ENCODE measurements at regions not wholly inside any gene's neighbourhood (a gene's known extent, or its start where the extent isn't known, plus 50 kb on each side); places are given as distances from the start of the nearest gene placed in this dataset.
"Not testable (repeated sequence)": the region's sequence is repeated elsewhere in the genome, so short reads cannot be mapped to it uniquely, and the experiment has no call there.

DNA sequence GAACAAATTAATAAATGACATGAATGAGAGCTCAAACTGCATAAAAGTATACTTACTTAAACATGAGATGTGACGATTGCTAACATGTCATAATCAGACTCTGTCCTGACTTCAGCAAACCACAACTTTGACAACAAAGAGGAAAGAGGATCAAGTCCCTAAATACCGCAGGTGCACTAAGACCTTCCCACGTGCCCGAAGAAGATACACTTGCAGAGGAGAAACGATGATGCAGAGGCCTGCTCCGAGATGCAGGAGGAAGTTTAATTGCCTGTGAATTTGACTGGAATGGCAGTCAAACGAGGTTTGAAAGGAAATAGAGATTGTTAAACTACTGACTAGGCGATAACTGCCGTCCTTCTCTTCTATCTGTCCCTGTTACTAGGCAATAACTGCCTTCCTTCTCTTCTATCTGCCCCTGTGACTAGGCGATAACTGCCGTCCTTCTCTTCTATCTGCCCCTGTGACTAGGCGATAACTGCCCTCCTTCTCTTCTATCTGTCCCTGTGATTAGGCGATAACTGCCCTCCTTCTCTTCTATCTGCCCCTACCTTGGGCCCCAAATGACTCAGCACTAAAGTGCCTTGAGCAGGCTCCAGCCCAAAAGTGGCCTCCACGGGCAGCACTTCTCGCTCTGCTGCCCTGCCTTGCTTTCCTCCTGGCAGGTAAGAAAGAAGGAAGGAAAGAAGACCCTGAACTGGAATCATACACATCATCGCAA lies 2226.0 kb upstream of the DEFB115 start:
- CTCF ChIA-PET; H3K4me1 Mint-ChIP-seq (ENCODE audit: low read depth); H3K27me3 Mint-ChIP-seq: not testable (repeated sequence)

DNA sequence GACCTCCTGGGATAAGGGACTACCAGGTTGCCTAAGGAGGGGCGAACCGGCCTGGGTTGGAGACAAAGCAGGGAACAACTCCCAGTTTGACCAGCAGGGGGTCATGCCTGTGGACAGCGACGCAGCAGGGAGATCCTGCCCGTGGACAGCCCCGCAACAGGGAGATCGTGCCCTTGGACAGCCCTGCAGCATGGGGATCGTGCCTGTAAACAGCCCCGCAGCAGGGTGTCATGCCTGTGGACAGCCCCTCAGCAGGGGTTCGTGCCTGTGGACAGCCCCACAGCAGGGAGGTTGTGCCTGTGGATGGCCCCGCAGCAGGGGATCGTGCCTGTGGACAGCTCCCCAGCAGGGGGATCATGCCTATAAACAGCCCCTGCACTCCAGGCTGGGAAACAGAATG lies 2213.2 kb upstream of the DEFB115 start:
- H3K9me3 Mint-ChIP-seq, result peaks cover 17% of the 10 kb centered on the region
- H3K36me3 Mint-ChIP-seq; H3K4me3 Mint-ChIP-seq; H3K27ac Mint-ChIP-seq; H3K4me1 Mint-ChIP-seq (ENCODE audit: low read depth); intact Hi-C loops (cut with micrococcal nuclease); POLR2A ChIA-PET; H3K27me3 Mint-ChIP-seq; CTCF ChIA-PET: not testable (repeated sequence)
- DNase-seq, result peak; percentile 9

More for the DNA sequence above, 2226.0 kb upstream of the DEFB115 start:
- H3K4me3 Mint-ChIP-seq; DNase-seq; POLR2A ChIA-PET; H3K27ac Mint-ChIP-seq; H3K36me3 Mint-ChIP-seq; intact Hi-C loops (cut with micrococcal nuclease): not testable (repeated sequence)
- peaks cover 27% of the 10 kb centered on the region for H3K9me3 Mint-ChIP-seq

DNA sequence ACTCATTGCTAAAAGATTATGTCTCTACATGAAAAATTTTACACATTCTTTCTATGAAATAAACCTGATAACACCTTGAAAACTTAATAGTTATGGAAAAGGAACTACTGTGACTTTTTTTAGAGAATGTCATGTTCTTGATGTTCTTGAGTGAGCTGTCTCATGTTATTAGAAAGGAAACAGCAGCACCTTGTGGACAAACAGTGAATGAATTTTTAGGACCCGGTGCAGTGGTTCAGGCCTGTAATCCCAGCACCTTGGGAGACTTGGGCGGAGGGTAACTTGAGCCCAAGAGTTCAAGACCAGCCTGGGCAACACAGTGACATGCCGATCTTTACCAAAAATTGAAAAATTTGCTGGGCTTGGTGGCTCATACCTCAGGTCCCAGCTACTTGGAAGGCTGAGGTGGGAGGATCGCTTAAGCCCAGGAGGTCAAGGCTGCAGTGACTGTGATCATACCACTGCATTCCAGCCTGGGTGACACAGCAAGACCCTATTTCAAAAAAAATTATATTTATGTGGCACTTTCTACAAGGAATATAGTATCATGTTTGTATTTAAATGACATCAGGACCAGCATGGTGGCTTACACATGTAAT lies 2207.4 kb upstream of the DEFB115 start:
- POLR2A ChIA-PET, H3K4me3 Mint-ChIP-seq, CTCF ChIA-PET: not testable (repeated sequence)

DNA sequence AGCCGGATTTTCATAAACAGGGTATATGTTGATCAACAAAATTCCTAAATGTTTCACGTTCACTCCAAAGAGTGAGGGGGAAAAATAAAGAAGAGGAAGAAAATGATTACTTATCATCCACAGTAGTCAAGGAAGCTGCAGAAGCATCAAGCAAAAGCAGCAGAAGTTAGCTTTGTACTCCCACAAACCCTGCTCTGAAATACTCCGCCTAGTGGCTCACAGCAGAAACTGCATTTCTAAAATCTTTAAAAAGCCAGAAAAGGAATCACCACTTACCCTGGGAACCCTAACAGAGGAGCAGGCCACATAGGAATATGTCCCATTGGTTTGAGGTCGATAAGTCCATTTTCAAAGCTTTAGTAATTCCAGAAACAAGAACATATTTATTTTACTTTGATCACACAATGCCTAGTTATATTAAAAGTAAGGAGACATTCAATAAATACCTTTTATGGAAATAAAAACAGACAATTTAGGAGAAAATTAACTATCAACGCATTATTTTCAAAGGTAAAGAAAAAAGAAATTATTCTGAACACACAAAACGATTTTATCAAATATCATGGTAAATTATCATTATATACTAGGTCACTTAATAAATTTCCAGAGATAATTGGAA lies 2199.5 kb upstream of the DEFB115 start:
- intact Hi-C loops (cut with micrococcal nuclease); H3K4me3 Mint-ChIP-seq; DNase-seq; H3K4me1 Mint-ChIP-seq (ENCODE audit: low read depth); H3K27me3 Mint-ChIP-seq; H3K27ac Mint-ChIP-seq; POLR2A ChIA-PET; H3K36me3 Mint-ChIP-seq: not testable (repeated sequence)
- H3K9me3 Mint-ChIP-seq, result peaks cover 26% of the 10 kb centered on the region
- CTCF ChIA-PET, result interaction anchor here (0.7 kb wide), 1 partner anchor 174 kb away, joined by 3 read pairs; no protein-coding TSS in a partner anchor

More for the DNA sequence above, 2207.4 kb upstream of the DEFB115 start:
- H3K27ac Mint-ChIP-seq; H3K36me3 Mint-ChIP-seq; H3K4me1 Mint-ChIP-seq (ENCODE audit: low read depth); H3K27me3 Mint-ChIP-seq; DNase-seq; intact Hi-C loops (cut with micrococcal nuclease): not testable (repeated sequence)
- H3K9me3 Mint-ChIP-seq, result peaks cover 17% of the 10 kb centered on the region

DNA sequence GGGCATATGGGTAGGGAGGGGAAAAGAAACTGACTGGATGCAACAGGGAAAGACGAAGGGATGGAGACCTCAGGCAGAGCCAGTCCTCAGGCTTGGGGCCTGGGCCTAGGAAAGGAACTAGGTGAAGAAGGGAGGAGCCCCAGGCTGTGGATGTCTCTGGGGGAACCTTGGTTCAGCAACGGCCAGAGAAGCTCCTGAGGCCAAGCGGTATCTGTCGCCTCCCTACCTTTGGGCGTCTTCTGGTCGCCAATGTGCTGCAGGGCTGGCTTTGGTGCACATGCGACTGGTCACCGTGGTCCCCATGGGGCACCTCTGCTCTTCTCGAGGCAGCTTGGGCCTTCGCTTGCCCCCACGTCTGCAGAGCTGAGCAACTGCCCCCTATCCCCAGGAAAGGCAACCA lies 2195.0 kb upstream of the DEFB115 start:
- DNase-seq; POLR2A ChIA-PET; H3K4me3 Mint-ChIP-seq; intact Hi-C loops (cut with micrococcal nuclease); H3K27ac Mint-ChIP-seq; CTCF ChIA-PET; H3K4me1 Mint-ChIP-seq (ENCODE audit: low read depth); H3K27me3 Mint-ChIP-seq; H3K36me3 Mint-ChIP-seq: not testable (repeated sequence)
- H3K9me3 Mint-ChIP-seq, result peaks cover 46% of the 10 kb centered on the region

DNA sequence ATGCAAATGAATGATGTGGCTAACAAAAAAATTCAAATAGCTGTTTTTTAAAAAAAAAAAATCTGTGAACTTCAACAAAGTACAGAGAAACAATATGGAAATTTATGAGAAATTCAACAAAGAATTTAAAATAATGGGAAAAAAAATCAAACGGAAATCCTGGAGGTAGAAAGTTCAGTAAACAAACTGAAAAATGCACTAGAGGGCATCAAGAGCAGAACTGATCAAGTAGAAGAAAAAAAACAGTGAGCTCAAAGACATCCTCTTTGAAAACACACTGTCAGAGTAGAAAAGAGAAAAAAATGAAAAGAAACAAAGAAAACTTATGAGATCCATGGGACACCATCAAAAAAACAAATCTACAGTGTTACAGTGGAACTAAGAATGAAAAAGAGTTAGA lies 2191.1 kb upstream of the DEFB115 start:
- intact Hi-C loops (cut with micrococcal nuclease); H3K4me1 Mint-ChIP-seq (ENCODE audit: low read depth); DNase-seq; H3K4me3 Mint-ChIP-seq; POLR2A ChIA-PET; CTCF ChIA-PET; H3K27ac Mint-ChIP-seq; H3K27me3 Mint-ChIP-seq; H3K36me3 Mint-ChIP-seq: not testable (repeated sequence)
- H3K9me3 Mint-ChIP-seq, result peaks cover 42% of the 10 kb centered on the region

DNA sequence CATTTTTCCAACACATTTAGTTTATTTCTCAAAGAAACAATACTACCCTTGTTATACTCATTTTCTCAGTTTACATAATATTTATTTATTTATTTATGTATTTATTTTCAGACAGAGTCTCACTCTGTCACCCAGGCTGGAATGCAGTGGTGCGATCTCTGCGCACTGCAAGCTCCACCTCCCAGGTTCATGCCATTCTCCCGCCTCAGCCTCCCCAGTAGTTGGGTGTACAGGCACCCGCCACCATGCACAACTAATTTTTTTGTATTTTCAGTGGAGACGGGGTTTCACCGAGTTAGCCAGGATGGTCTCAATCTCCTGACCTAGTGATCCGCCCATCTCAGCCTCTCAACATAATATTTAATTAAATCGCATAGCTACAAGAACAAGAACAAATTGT lies 2183.8 kb upstream of the DEFB115 start:
- peaks cover 15% of the 10 kb centered on the region for H3K9me3 Mint-ChIP-seq
- POLR2A ChIA-PET; H3K36me3 Mint-ChIP-seq; H3K27ac Mint-ChIP-seq; H3K4me1 Mint-ChIP-seq (ENCODE audit: low read depth); H3K4me3 Mint-ChIP-seq; H3K27me3 Mint-ChIP-seq; DNase-seq; CTCF ChIA-PET; intact Hi-C loops (cut with micrococcal nuclease): not testable (repeated sequence)

DNA sequence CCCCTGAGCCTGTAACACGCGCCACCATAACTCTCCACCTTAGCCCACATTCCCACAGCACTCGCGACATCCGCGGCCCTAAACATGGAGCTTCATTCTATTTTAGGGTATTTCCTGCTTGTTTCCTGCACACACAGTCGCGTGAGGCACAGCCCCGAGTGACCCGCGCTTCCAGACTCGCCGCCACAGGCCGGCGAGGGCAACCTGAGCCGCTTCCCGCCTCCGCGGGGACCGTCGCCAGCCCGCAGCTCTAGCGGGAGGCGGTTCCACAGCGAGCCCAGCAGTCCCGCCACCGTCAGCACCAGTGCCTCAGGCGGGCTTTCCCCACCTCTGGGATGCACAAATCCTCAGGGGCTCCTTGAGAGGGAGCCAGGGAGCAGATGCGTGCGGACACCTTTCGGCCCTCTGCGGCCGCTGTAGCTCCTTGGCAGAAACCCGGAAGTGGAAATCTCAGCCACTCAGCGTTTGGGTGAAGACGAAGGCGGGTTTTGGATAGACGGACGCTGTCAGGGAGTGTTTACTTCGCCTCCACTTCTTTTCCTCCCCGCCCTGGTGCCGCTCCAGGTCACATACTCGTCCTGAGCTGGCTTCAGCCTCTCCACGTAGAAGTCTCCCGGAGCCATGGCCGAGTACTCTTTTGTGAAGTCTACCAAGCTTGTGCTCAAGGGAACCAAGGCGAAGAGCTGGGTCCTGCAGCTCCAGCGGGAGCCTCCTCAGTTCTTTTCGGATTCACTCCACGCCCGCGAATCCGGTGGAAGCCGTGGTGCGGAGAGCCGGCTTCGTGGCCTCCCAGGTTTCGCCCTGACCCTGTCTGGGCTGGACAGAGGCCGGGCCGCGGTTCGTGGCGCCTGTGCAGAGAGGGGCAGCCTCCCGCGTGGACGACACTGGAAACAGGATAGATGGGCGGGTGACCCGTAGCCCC lies 2177.4 kb upstream of the DEFB115 start:
- CTCF ChIA-PET, result no interaction called here

DNA sequence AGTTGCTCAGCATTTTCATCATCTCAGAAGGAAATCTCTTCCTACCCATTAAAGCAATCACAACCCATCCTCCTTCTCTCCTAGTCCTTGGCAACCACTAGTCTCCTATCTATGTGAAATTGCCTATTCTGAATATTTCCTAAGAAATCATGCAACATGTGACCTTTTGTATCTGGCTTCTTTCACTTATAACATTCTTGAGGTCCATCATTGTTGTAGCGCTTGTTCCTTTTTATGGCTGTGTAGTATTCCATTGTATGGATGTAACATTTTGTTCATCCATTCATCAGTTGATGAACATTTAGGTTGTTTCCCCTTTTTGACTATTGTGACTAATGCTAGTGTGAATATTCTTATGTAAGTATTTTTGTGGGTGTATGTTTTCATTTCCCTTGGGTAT lies 2175.8 kb upstream of the DEFB115 start:
- H3K27ac Mint-ChIP-seq; intact Hi-C loops (cut with micrococcal nuclease); CTCF ChIA-PET; POLR2A ChIA-PET; H3K27me3 Mint-ChIP-seq; DNase-seq; H3K4me1 Mint-ChIP-seq (ENCODE audit: low read depth); H3K36me3 Mint-ChIP-seq; H3K4me3 Mint-ChIP-seq: not testable (repeated sequence)
- peaks cover 33% of the 10 kb centered on the region for H3K9me3 Mint-ChIP-seq

More for the DNA sequence above, 2177.4 kb upstream of the DEFB115 start:
- Mint-ChIP-seq H3K27ac (no peak overlapping the region), H3K4me3 (peak overlapping the region; percentile 52), H3K9me3 (peaks cover 27% of the 10 kb centered on the region), H3K36me3 (peaks cover 1% of the 10 kb centered on the region), H3K27me3 (no peaks in the 10 kb centered on the region), H3K4me1 (ENCODE audit: low read depth) (no peaks in the 10 kb centered on the region)
- DNase-seq, result peak; percentile 54
- intact Hi-C loops (cut with micrococcal nuclease), result no loop called here
- POLR2A ChIA-PET, result no interaction called here

DNA sequence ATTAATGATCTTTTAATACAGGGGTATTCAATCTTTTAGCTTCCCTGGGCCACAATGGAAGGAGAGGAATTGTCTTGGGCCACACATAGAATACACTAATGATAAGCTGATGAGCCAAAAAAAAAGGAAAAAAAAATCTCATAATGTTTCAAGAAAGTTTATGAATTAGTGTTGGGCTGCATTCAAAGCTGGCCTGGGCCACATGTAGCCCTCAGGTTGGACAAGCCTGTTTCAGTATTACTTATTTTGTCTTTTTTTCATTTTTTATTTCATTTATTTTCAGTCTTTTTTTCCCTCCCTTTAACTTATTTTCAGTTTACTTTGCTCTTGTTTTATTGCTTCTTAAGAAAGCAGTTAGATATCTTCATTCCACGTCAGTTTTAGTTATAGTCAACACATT lies 2171.8 kb upstream of the DEFB115 start:
- peaks cover 1% of the 10 kb centered on the region for H3K36me3 Mint-ChIP-seq
- H3K27me3 Mint-ChIP-seq, result no peaks in the 10 kb centered on the region
- no peak for DNase-seq
- ChIA-PET CTCF (no interaction called here), POLR2A (no interaction called here)
- intact Hi-C loops (cut with micrococcal nuclease), result no loop called here
- H3K27ac Mint-ChIP-seq, result no peak overlapping the region
- no peaks in the 10 kb centered on the region for H3K4me1 Mint-ChIP-seq (ENCODE audit: low read depth)
- H3K9me3 Mint-ChIP-seq, result peaks cover 35% of the 10 kb centered on the region
- H3K4me3 Mint-ChIP-seq, result no peak overlapping the region

DNA sequence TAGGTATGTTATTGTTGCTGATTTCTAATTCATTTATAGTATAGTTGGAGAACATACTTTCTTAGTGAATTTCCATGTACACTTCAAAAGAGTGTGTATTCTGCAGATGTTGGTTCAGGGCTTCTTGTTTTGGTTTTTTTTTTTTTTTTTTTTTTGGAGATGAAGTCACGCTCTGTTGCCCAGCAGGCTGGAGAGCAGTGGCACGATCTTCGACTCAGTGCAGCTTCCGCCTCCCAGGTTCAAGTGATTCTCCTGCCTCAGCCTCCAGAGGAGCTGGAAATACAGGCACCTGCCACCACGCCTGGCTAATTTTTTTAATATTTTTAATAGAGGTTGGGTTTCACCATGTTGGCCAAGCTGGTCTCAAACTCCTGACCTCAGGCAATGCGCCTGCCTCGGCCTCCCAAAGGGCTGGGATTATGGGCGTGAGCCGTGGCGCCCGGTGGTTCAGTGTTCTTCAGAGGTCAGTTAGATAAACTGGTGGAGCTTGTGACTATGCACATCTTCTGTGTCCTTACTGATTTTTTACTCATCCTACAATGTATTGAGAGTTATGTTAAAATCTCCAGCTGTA lies 2171.2 kb upstream of the DEFB115 start:
- H3K4me3 Mint-ChIP-seq; H3K4me1 Mint-ChIP-seq (ENCODE audit: low read depth); POLR2A ChIA-PET; CTCF ChIA-PET; intact Hi-C loops (cut with micrococcal nuclease); DNase-seq; H3K36me3 Mint-ChIP-seq; H3K27me3 Mint-ChIP-seq; H3K27ac Mint-ChIP-seq: not testable (repeated sequence)
- H3K9me3 Mint-ChIP-seq, result peaks cover 35% of the 10 kb centered on the region

DNA sequence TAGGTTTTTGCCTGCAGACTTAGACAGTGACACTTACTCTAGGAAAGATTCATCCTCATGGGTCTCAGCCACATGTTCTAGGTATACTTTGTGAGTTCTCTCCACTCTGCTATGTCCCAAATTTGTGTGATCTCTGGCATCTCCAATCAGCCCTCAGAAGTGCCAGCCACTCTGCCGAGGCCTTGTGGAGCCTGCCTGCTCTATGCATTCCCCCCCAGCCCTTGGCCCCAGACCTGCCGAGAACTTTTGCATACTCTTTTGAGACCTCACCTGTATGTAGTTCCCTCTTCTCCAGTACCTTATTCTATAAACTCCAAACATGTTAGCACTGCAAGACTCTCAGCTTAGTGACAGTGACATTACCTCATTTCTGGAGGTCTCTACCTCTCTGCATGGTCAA lies 2170.5 kb upstream of the DEFB115 start:
- CTCF ChIA-PET, result no interaction called here
- DNase-seq, result no peak
- Mint-ChIP-seq H3K36me3 (peaks cover 1% of the 10 kb centered on the region), H3K4me3 (no peak overlapping the region), H3K27me3 (no peaks in the 10 kb centered on the region), H3K27ac (no peak overlapping the region), H3K4me1 (ENCODE audit: low read depth) (no peaks in the 10 kb centered on the region), H3K9me3 (peaks cover 31% of the 10 kb centered on the region)
- POLR2A ChIA-PET, result no interaction called here
- intact Hi-C loops (cut with micrococcal nuclease), result no loop called here
